ENCODE measurements at regions not wholly inside any gene's neighbourhood (a gene's known extent, or its start where the extent isn't known, plus 50 kb on each side); places are given as distances from the start of the nearest gene placed in this dataset.

DNA sequence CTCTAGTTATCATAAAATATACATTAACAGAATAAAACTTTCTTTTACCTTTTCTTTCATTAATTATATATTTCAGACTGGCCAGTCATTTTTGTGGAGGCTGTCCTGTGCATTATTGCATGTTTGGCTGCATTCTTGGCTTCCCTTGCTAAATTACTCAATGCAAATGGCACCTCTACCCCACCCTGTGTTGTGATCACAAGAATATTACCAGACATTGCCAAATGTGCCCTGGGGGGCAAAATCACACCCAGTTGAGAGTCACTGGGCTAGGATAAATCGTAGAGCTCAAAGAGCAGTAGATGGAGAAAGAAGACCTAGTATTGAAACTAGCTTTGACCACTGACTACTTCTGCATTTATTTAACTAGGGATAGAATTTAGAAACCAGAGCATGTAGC, 1257.8 kb upstream of the TENM4 start:
- TF ChIP-seq, protein P1, sequence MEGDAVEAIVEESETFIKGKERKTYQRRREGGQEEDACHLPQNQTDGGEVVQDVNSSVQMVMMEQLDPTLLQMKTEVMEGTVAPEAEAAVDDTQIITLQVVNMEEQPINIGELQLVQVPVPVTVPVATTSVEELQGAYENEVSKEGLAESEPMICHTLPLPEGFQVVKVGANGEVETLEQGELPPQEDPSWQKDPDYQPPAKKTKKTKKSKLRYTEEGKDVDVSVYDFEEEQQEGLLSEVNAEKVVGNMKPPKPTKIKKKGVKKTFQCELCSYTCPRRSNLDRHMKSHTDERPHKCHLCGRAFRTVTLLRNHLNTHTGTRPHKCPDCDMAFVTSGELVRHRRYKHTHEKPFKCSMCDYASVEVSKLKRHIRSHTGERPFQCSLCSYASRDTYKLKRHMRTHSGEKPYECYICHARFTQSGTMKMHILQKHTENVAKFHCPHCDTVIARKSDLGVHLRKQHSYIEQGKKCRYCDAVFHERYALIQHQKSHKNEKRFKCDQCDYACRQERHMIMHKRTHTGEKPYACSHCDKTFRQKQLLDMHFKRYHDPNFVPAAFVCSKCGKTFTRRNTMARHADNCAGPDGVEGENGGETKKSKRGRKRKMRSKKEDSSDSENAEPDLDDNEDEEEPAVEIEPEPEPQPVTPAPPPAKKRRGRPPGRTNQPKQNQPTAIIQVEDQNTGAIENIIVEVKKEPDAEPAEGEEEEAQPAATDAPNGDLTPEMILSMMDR (IDR thresholded peaks at IDR 0.05), result no peak
- DNase-seq (ENCODE audit: low spot score), result no peak
- no peak overlapping the region for H3K27ac ChIP-seq
- no peak overlapping the region for H3K4me3 ChIP-seq

DNA sequence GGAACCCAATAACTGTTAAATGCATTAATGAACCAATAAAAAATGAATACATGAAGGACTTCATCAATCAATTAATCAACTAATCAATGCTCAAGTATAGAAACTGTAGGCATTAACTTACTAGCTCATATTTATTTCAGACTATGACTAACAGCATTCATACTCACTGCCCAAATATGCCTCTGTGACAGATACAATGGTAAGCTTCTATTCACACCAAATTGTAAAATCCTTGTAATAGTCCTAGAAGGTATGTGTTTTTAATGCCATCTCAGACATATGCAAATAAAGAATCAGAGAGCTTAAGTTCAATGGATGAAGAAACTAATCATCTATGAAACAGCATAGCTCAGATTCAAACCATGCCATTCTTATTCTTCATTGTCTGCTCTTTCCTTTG, 1253.6 kb upstream of the TENM4 start:
- Histone ChIP-seq H3K27ac (no peak overlapping the region), H3K4me3 (no peak overlapping the region)
- DNase-seq (ENCODE audit: low spot score), result no peak
- TF ChIP-seq, protein P1 (IDR thresholded peaks at IDR 0.05), result no peak

DNA sequence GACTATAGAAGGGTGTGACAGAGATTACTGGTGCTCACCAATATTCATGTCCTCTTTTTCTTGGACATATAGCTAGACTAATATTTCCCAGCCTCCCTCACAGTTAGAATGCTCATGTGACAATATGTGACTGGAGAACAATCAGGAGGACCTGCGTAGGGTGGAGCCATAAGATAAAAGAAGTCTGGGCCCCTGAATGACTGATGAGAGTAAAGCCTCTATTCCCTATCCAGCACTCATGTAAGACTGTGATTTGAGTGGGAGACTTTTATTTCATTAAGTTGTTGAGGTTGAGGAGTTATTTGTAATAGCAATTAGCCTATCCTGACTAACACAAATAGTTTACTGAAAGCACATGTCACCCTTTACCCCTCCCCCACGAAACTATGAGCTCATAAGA, 1247.1 kb upstream of the TENM4 start:
- DNase-seq (ENCODE audit: low spot score), result no peak
- no peak overlapping the region for H3K27ac ChIP-seq
- no peak overlapping the region for H3K4me3 ChIP-seq
- TF ChIP-seq, protein P1 (IDR thresholded peaks at IDR 0.05), result no peak

DNA sequence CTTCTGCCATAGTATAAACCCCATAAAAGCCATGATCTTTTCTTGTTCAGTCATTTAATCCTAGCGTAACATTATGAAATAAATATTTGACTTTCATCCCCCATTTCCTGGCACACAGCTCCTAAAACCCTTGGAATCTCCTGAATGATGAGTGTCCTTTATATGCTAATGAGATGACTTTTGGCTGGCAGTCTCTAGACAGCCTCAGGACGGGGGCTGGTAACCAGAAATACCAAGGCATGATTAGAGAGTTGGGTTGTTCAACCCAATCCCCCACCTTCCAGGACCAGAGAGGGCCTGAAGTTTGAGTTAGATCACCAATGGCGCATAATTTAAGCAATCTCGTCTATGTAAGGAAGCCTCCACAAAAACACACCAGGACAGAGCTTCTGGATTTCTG, 1246.1 kb upstream of the TENM4 start:
- TF ChIP-seq, protein P1 (IDR thresholded peaks at IDR 0.05), result no peak
- H3K27ac ChIP-seq, result no peak overlapping the region
- no peak for DNase-seq (ENCODE audit: low spot score)
- no peak overlapping the region for H3K4me3 ChIP-seq

DNA sequence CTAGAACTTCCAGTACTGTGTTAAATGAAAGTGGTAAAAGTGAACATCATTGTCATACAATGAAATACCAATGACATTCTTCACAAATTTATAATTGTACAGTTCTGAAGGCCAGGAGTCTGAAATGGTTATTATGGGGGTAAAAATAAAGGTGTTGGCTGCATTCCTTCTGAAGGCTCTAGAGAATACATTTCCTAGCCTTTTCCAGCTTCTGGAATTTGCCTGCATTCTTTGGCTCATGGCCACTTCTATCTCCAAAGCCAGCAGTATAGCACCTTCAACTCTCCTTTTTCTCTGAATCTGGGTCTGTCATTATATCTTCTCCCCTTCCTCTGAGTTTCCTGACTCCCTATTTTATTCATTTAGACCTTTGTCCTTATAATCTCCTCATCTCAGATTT, 1232.7 kb upstream of the TENM4 start:
- H3K4me3 ChIP-seq, result no peak overlapping the region
- H3K27ac ChIP-seq, result no peak overlapping the region
- TF ChIP-seq, protein P1 (IDR thresholded peaks at IDR 0.05), result no peak
- no peak for DNase-seq (ENCODE audit: low spot score)

DNA sequence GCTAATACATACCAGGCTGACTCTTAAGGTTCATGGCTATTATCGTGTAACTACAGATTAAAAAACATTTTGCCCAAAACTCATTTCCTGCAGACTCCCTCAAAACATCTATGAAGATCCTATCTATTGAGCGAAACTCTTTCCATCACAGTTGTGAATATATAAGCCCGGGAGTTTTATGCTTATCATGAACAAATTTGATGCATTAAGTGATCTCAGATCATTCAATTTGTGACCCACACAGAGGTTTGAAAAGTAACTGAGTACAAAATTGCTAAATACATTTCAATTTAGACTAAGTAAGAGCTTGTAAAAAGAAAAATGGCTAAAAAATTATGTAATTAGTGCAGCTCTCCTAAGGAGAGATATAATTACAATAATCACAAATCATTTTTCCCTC, 1228.8 kb upstream of the TENM4 start:
- H3K4me3 ChIP-seq, result no peak overlapping the region
- DNase-seq (ENCODE audit: low spot score), result no peak
- TF ChIP-seq, protein P1 (IDR thresholded peaks at IDR 0.05), result no peak
- H3K27ac ChIP-seq, result no peak overlapping the region

DNA sequence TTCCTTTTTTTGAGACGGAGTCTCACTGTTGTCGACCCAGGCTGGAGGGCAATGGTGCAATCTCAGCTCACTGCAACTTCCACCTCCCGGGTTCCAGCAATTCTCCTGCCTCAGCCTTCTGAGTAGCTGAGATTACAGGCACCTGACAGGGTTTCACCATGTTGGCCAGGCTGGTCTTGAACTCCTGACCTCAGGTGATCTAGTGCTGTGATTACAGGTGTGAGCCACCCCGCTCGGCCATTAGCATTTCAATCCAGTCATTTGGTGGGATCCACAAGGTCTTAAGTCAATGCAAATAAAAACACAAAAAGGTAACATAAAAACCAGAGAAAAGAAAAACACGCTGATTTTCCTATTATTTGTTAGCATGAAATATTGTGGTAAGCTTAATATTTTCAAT, 1227.2 kb upstream of the TENM4 start:
- no peak for DNase-seq (ENCODE audit: low spot score)
- TF ChIP-seq, protein P1 (IDR thresholded peaks at IDR 0.05), result no peak

More for the DNA sequence above, 1227.2 kb upstream of the TENM4 start:
- H3K4me3 ChIP-seq, result no peak overlapping the region
- no peak overlapping the region for H3K27ac ChIP-seq

All from coronary artery (tissue), 2 donors.